ENCODE measurements at regions not wholly inside any gene's neighbourhood (a gene's known extent, or its start where the extent isn't known, plus 50 kb on each side); places are given as distances from the start of the nearest gene placed in this dataset.
"Not testable (repeated sequence)": the region's sequence is repeated elsewhere in the genome, so short reads cannot be mapped to it uniquely, and the experiment has no call there.

GRCh38 chr9:63328313-63328712 is 1956.7 kb downstream of the FOXD4L5 start:
- H3K9ac ChIP-seq (ENCODE audit: control insufficient read depth, insufficient read depth, low read length); H3K4me3 ChIP-seq; H2AFZ ChIP-seq (ENCODE audit: control insufficient read depth, low read depth, low read length); H3K27me3 ChIP-seq (replicated peaks in 1 of 2; ENCODE audit: control insufficient read depth in 2 of 2, insufficient read depth in 2 of 2, low read length in 1 of 2); BruUV-seq (replicated peaks); CTCF ChIA-PET; H3K36me3 ChIP-seq (ENCODE audit: control insufficient read depth in 2 of 2, insufficient read depth in 2 of 2, low read length in 1 of 2); ATAC-seq; intact Hi-C loops (cut with micrococcal nuclease; ENCODE audit: unreplicated experiment); H3K4me1 ChIP-seq (ENCODE audit: control insufficient read depth, insufficient read depth, low read length); FAIRE-seq; H3K4me2 ChIP-seq (ENCODE audit: control insufficient read depth, insufficient read depth); H3K9me3 ChIP-seq (replicated peaks; ENCODE audit: control insufficient read depth, insufficient read depth, low read length); DNase-seq (ENCODE audit: low read depth, low spot score); in situ Hi-C loops (cut with MboI); POLR2A ChIA-PET; H3K79me2 ChIP-seq (ENCODE audit: control insufficient read depth, insufficient read depth, low read length); SMC1A ChIA-PET (ENCODE audit: uncharacterized antibody, unreplicated experiment); RAD21 ChIA-PET (ENCODE audit: unreplicated experiment); H3K27ac ChIP-seq (ENCODE audit: control insufficient read depth, insufficient read depth); H4K20me1 ChIP-seq (ENCODE audit: control insufficient read depth, insufficient read depth): not testable (repeated sequence)
- WGBS (ENCODE audit: insufficient coverage, insufficient replicate concordance, low lambda C conversion rate, missing lambda C conversion rate): 41% methylated on average over 6 of the region's 6 CpGs

DNA sequence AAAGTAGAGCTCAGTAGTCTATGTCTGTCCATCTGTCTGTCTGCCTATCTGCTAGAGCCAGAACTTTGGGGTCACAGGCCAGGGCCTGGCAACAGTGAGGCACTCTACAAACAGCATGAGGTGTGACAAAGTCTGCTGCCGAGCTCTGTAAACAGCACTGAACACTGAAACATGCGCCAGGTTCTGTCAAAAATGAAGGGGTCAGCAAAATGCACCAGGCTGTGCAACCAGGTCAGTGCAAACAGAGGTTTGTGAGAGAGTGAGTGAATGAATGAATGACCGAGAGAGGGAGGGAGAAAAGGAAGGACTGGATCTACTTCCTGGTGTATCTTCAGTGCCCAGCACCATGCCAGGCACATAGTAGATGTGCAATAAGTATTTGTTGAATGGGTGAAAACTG is 1957.8 kb downstream of the FOXD4L5 start:
- H3K4me3 ChIP-seq; in situ Hi-C loops (cut with MboI); H3K27me3 ChIP-seq (replicated peaks in 1 of 2; ENCODE audit: control insufficient read depth in 2 of 2, insufficient read depth in 2 of 2, low read length in 1 of 2); H3K36me3 ChIP-seq (ENCODE audit: control insufficient read depth in 2 of 2, insufficient read depth in 2 of 2, low read length in 1 of 2); intact Hi-C loops (cut with micrococcal nuclease; ENCODE audit: unreplicated experiment); SMC1A ChIA-PET (ENCODE audit: uncharacterized antibody, unreplicated experiment); H3K79me2 ChIP-seq (ENCODE audit: control insufficient read depth, insufficient read depth, low read length); BruUV-seq (replicated peaks); H3K4me1 ChIP-seq (ENCODE audit: control insufficient read depth, insufficient read depth, low read length); H3K27ac ChIP-seq (ENCODE audit: control insufficient read depth, insufficient read depth); DNase-seq (ENCODE audit: low read depth, low spot score); H4K20me1 ChIP-seq (ENCODE audit: control insufficient read depth, insufficient read depth); H3K9me3 ChIP-seq (replicated peaks; ENCODE audit: control insufficient read depth, insufficient read depth, low read length); H2AFZ ChIP-seq (ENCODE audit: control insufficient read depth, low read depth, low read length); CTCF ChIA-PET; FAIRE-seq; H3K4me2 ChIP-seq (ENCODE audit: control insufficient read depth, insufficient read depth); POLR2A ChIA-PET; H3K9ac ChIP-seq (ENCODE audit: control insufficient read depth, insufficient read depth, low read length); RAD21 ChIA-PET (ENCODE audit: unreplicated experiment); ATAC-seq: not testable (repeated sequence)
- 47% methylated on average over 3 of the region's 3 CpGs for WGBS (ENCODE audit: insufficient coverage, insufficient replicate concordance, low lambda C conversion rate, missing lambda C conversion rate)

GRCh38 chr9:63326665-63327064 is 1958.3 kb downstream of the FOXD4L5 start:
- ATAC-seq; RAD21 ChIA-PET (ENCODE audit: unreplicated experiment); in situ Hi-C loops (cut with MboI); H3K36me3 ChIP-seq (ENCODE audit: control insufficient read depth in 2 of 2, insufficient read depth in 2 of 2, low read length in 1 of 2); H2AFZ ChIP-seq (ENCODE audit: control insufficient read depth, low read depth, low read length); H3K27ac ChIP-seq (ENCODE audit: control insufficient read depth, insufficient read depth); intact Hi-C loops (cut with micrococcal nuclease; ENCODE audit: unreplicated experiment); DNase-seq (ENCODE audit: low read depth, low spot score); H3K4me3 ChIP-seq; BruUV-seq (replicated peaks); H4K20me1 ChIP-seq (ENCODE audit: control insufficient read depth, insufficient read depth); H3K9ac ChIP-seq (ENCODE audit: control insufficient read depth, insufficient read depth, low read length); CTCF ChIA-PET; H3K4me2 ChIP-seq (ENCODE audit: control insufficient read depth, insufficient read depth); H3K27me3 ChIP-seq (replicated peaks in 1 of 2; ENCODE audit: control insufficient read depth in 2 of 2, insufficient read depth in 2 of 2, low read length in 1 of 2); SMC1A ChIA-PET (ENCODE audit: uncharacterized antibody, unreplicated experiment); H3K4me1 ChIP-seq (ENCODE audit: control insufficient read depth, insufficient read depth, low read length); POLR2A ChIA-PET; H3K9me3 ChIP-seq (replicated peaks; ENCODE audit: control insufficient read depth, insufficient read depth, low read length); H3K79me2 ChIP-seq (ENCODE audit: control insufficient read depth, insufficient read depth, low read length); FAIRE-seq: not testable (repeated sequence)
- 41% methylated on average over 8 of the region's 9 CpGs for WGBS (ENCODE audit: insufficient coverage, insufficient replicate concordance, low lambda C conversion rate, missing lambda C conversion rate)

- FAIRE-seq; H3K27me3 ChIP-seq (replicated peaks in 1 of 2; ENCODE audit: control insufficient read depth in 2 of 2, insufficient read depth in 2 of 2, low read length in 1 of 2); H3K4me3 ChIP-seq; ATAC-seq; H3K4me2 ChIP-seq (ENCODE audit: control insufficient read depth, insufficient read depth); POLR2A ChIA-PET; H4K20me1 ChIP-seq (ENCODE audit: control insufficient read depth, insufficient read depth); CTCF ChIA-PET; H3K9ac ChIP-seq (ENCODE audit: control insufficient read depth, insufficient read depth, low read length); in situ Hi-C loops (cut with MboI); H3K9me3 ChIP-seq (replicated peaks; ENCODE audit: control insufficient read depth, insufficient read depth, low read length); SMC1A ChIA-PET (ENCODE audit: uncharacterized antibody, unreplicated experiment); DNase-seq (ENCODE audit: low read depth, low spot score); H2AFZ ChIP-seq (ENCODE audit: control insufficient read depth, low read depth, low read length); intact Hi-C loops (cut with micrococcal nuclease; ENCODE audit: unreplicated experiment); H3K4me1 ChIP-seq (ENCODE audit: control insufficient read depth, insufficient read depth, low read length); H3K79me2 ChIP-seq (ENCODE audit: control insufficient read depth, insufficient read depth, low read length); BruUV-seq (replicated peaks); H3K27ac ChIP-seq (ENCODE audit: control insufficient read depth, insufficient read depth); RAD21 ChIA-PET (ENCODE audit: unreplicated experiment); H3K36me3 ChIP-seq (ENCODE audit: control insufficient read depth in 2 of 2, insufficient read depth in 2 of 2, low read length in 1 of 2): not testable (repeated sequence)
- WGBS (ENCODE audit: insufficient coverage, insufficient replicate concordance, low lambda C conversion rate, missing lambda C conversion rate): 39% methylated on average over 5 of the region's 5 CpGs
Measured at GRCh38 chr9:63325696-63326095, 1959.3 kb downstream of the FOXD4L5 start.
